DMS 273 (cell line): ENCODE measurements at regions not wholly inside any gene's neighbourhood (a gene's known extent, or its start where the extent isn't known, plus 50 kb on each side); places are given as distances from the start of the nearest gene placed in this dataset.

Source experiments
- DNase-seq: peaks from one replicate; lab custom pipeline; 2025; ENCODE audit not compliant: unreplicated experiment; lab: John Stamatoyannopoulos, UW

DNA sequence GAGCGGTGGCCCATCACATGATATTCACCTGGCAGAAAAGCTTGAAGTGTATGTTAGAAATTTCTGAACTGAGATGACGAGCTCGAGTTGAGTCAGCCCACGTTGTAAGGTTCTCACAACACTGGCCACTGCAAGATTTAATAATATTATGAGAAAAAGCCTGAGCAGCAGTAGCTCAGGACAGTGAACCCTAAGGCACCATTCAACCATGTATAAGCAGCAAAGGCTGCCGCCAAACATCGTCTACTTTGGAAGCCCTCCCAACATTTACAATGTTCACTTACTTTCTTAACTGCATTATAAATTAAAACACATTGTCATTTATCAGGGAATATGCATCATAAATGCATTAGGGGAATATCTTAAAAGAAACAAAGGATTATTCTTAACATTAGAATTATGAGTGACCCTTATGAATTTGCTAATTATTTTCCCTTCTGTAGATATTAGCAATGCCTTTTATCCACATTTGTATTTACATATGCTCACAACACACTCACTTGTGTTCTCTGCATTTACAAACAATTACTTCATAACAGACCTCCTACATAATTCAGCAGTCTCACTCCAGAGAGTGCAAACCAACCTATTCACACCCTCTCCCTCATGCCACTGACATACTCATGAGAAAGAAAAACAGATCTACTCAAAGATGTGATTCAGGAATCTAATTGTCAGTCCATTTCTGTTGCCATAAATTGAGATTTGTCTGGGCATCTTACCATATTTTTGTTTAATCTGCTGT is 57.7 kb upstream of the CARD18 start:
- no peak for DNase-seq

DNA sequence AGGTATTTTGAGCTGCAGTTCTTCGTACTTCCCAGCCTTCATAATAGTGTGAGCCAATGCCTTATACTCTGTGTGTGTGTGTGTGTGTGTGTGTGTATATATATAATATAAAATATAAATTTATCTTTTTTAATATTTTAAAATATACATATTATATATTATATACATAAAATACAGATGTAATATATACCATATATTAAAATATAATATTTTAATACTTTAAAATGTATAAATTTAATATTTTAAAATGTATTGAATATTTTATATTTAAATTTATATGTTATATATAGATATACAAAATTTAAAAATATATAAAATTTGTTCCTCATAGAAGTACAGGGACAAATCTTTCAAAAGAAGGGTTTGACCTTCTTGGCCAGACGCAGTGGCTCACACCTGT is 53.7 kb upstream of the CARD18 start:
- DNase-seq: no peak

DNA sequence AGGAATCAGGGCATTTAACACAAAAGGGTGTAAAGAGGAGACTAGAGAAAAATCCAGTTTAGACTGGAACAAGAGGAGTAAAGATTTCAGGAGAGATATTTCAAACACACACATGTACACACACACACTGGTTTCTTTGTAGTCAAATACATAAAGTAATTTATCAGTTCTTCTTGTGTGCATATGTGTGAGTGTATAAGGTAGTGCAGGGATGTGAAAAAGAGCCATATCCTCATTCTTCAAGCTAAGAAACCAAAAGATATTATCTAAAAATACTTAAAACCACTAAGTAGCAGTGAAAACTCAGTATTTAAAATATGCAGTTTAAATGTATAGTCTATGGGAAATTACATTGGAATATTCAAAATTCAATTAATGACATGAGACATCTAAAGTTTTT is 52.5 kb upstream of the CARD18 start:
- no peak for DNase-seq

DNA sequence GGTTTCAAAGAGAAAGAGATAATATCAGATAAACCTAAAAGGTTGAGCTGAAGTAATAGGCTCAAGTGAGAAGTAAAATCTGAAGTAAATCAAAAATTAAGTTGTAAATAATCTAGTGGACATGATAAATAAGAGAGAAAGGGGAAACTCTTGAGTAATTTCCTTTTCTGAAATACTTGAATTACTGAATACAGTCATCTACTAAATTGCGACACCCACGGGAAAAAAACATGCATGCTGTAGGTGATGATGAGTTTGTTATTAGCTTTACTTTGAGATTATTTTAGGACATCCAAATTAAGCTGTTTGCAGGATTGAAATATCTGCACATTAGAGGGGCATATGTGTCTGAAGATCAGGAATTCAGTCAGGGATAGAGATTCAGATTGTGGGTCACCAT is 50.0 kb upstream of the CARD18 start:
- DNase-seq: no peak
